Common myeloid progenitor, CD34-positive (primary cell): ENCODE measurements at regions not wholly inside any gene's neighbourhood (a gene's known extent, or its start where the extent isn't known, plus 50 kb on each side); places are given as distances from the start of the nearest gene placed in this dataset.

Source experiments
- CTCF ChIA-PET: fragments of 350-600 bp; sonication (Branson Sonifier 250); formaldehyde crosslinking; loops from one replicate; lab custom pipeline; 2021; ENCODE audit warnings: antibody characterized with exemption; lab: Charles Lee
- POLR2A ChIA-PET: fragments of 350-600 bp; sonication (Branson Sonifier 250); formaldehyde crosslinking; loops from one replicate; lab custom pipeline; 2021; ENCODE audit warnings: antibody characterized with exemption; lab: Charles Lee
- DNase-seq, 3 donors: peaks; one replicate each; pipeline versions ENCODE4 v3.0.0 to v3.0.0-alpha.2; 2013
- H3K27ac ChIP-seq, 2 experiments: 1 replicate in 1 of 2; 2 replicates in 1 of 2; pipeline ENCODE4 v1.7.0; 2013; ENCODE audit warnings: inconsistent platforms in 2 of 2, low read length in 2 of 2, mild to moderate bottlenecking in 2 of 2, low read depth in 1 of 2, moderate library complexity in 1 of 2; ENCODE audit not compliant: severe bottlenecking in 2 of 2, insufficient read depth in 1 of 2, poor library complexity in 1 of 2
- H3K27me3 ChIP-seq, 5 experiments: replicated peaks in 2 of 5; 1 replicate in 3 of 5; 2 replicates in 2 of 5; pipeline versions ENCODE4 v1.6.1 to v1.7.0; 2013; ENCODE audit warnings: low read length in 4 of 5, mild to moderate bottlenecking in 2 of 5, moderate library complexity in 2 of 5, inconsistent platforms in 1 of 5; ENCODE audit not compliant: insufficient read depth in 5 of 5, control insufficient read depth in 4 of 5
- H3K36me3 ChIP-seq, 4 experiments: 1 replicate in 2 of 4; 2 replicates in 2 of 4; pipeline versions ENCODE4 v1.6.1 to v1.7.0; 2013; ENCODE audit warnings: low read length in 3 of 4, control low read depth in 1 of 4, mild to moderate bottlenecking in 1 of 4; ENCODE audit not compliant: control insufficient read depth in 4 of 4, insufficient read depth in 4 of 4
- H3K4me1 ChIP-seq, 4 experiments: 1 replicate in 3 of 4; 2 replicates in 1 of 4; pipeline versions ENCODE4 v1.6.1 to v1.7.1; 2013; ENCODE audit warnings: low read length in 3 of 4, mild to moderate bottlenecking in 3 of 4, control low read depth in 1 of 4, inconsistent platforms in 1 of 4, moderate library complexity in 1 of 4; ENCODE audit not compliant: control insufficient read depth in 4 of 4, insufficient read depth in 4 of 4; ENCODE audit errors: control extremely low read depth in 1 of 4
- H3K4me3 ChIP-seq, 7 experiments: 1 replicate in 4 of 7; 2 replicates in 3 of 7; pipeline versions ENCODE4 v1.5.1 to v1.7.0; 2013; ENCODE audit warnings: mild to moderate bottlenecking in 7 of 7, low read length in 6 of 7, moderate library complexity in 6 of 7, inconsistent platforms in 2 of 7, low read depth in 2 of 7, control low read depth in 1 of 7; ENCODE audit not compliant: insufficient read depth in 4 of 7, control insufficient read depth in 1 of 7; ENCODE audit errors: extremely low read depth in 1 of 7
- H3K9me3 ChIP-seq, 5 experiments: 1 replicate in 4 of 5; 2 replicates in 1 of 5; pipeline versions ENCODE4 v1.6.1 to v1.7.1; 2013; ENCODE audit warnings: low read length in 4 of 5, mild to moderate bottlenecking in 2 of 5, inconsistent platforms in 1 of 5, low read depth in 1 of 5, moderate library complexity in 1 of 5; ENCODE audit not compliant: control insufficient read depth in 4 of 5, insufficient read depth in 2 of 5; ENCODE audit errors: control extremely low read depth in 1 of 5
- WGBS: methylation state at CpG from one replicate; pipeline ENCODE4 v1.1.5; 2013; ENCODE audit not compliant: insufficient coverage; 5-methylcytosine and 5-hydroxymethylcytosine counted together

- WGBS: 57% methylated on average over 1 of the region's 1 CpG
- Histone ChIP-seq H3K27me3 (peaks cover 0 to 4% (median 2%) of the 10 kb centered on the region in 5 experiments), H3K4me3 (no peak overlapping the region), H3K36me3 (no peaks in the 10 kb centered on the region), H3K4me1 (no peaks in the 10 kb centered on the region), H3K27ac (no peak overlapping the region), H3K9me3 (no peaks in the 10 kb centered on the region)
- no peak for DNase-seq
- ChIA-PET CTCF (no interaction called here), POLR2A (no interaction called here)
Observed at GRCh38 chr17:6011206-6011605, 59.0 kb upstream of the WSCD1 start.

DNA sequence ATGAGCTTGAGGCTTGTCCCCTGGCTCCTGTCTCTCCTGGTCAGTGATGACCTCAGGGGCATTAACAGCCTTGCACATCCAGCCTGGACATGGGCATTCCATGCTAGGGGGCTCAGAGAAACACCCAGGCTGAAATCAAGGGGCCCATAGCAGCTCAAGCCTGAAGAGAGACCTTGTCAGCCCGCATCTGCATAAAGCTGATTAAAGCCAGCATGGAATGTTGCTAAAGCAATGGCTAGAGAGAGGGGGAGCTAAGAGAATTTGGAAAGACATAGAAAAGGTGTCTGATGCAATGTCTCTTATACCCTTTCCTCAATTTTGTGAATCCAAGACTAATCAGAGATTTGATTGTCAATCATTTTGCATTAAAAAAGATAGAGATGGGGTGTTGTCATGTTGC, 51.4 kb upstream of the WSCD1 start:
- POLR2A ChIA-PET: no interaction called here
- H3K4me3 ChIP-seq: no peak overlapping the region
- CTCF ChIA-PET: no interaction called here
- no peaks in the 10 kb centered on the region for H3K9me3 ChIP-seq
- H3K4me1 ChIP-seq: no peaks in the 10 kb centered on the region
- H3K27me3 ChIP-seq: peaks cover 0 to 18% (median 0%) of the 10 kb centered on the region in 5 experiments
- DNase-seq: no peak
- no peaks in the 10 kb centered on the region for H3K36me3 ChIP-seq
- no peak overlapping the region for H3K27ac ChIP-seq
- 86% methylated on average over 1 of the region's 1 CpG for WGBS

DNA sequence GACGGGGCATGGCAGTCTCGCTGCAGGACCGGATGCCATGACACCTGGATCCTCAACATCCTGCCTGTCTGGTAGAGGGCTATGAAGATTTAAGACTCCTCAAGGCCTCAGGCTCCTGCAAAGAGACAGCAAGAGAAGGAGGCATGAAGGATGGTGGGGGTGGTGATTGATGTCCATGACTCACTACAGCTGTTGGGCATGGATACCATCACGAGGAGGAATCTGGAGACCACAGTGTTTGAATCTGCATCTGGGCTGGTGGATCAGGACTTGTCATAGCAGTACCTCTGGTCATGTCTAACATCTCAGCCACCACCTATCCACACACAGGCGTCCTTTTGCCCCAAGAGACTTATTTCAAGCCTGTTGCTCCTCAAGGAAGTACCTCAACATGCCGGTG, 50.2 kb upstream of the WSCD1 start:
- H3K36me3 ChIP-seq: no peaks in the 10 kb centered on the region
- H3K9me3 ChIP-seq: no peaks in the 10 kb centered on the region
- no peak overlapping the region for H3K4me3 ChIP-seq
- CTCF ChIA-PET: no interaction called here
- 90% methylated on average over 4 of the region's 6 CpGs for WGBS
- POLR2A ChIA-PET: no interaction called here
- H3K4me1 ChIP-seq: no peaks in the 10 kb centered on the region
- H3K27ac ChIP-seq: no peak overlapping the region
- H3K27me3 ChIP-seq: peaks cover 0 to 20% (median 2%) of the 10 kb centered on the region in 5 experiments
- no peak for DNase-seq

DNA sequence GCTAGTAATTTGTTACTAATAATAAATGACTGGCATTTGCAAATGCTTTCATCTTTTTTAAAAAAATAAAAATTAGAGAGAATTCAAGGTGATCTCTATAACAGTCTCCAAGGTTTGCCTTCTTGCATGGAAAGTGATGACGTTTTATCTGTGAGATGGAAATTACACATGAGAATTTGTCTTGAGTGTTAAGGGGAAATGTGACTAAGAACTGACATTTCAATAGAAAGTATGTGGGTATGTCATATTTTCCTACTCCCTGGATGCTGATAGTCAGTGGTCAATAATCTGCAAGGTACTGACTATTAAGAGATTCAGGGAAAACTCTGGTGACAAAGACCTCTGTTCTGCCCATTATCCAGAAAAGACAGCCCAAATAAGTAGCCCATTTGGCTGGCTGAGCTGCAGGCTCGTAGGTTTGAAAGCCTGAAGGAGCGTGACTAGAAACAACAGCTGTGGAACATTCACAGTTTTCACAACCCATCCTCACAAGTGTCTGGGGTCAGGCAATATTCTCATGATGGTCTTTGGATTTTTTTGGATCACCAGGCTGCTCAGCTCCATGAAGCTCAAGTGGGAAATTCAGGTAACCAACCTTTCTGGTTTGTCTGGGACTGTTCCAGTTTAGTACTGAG, 49.7 kb upstream of the WSCD1 start:
- CTCF ChIA-PET: no interaction called here
- no peaks in the 10 kb centered on the region for H3K4me1 ChIP-seq
- WGBS: 46% methylated on average over 2 of the region's 3 CpGs
- H3K27ac ChIP-seq: no peak overlapping the region
- POLR2A ChIA-PET: no interaction called here
- no peak for DNase-seq
- no peak overlapping the region for H3K4me3 ChIP-seq
- no peaks in the 10 kb centered on the region for H3K36me3 ChIP-seq
- no peaks in the 10 kb centered on the region for H3K9me3 ChIP-seq
- peaks cover 0 to 22% (median 2%) of the 10 kb centered on the region in 5 experiments for H3K27me3 ChIP-seq
